ENCODE measurements at regions not wholly inside any gene's neighbourhood (a gene's known extent, or its start where the extent isn't known, plus 50 kb on each side); places are given as distances from the start of the nearest gene placed in this dataset.

DNA sequence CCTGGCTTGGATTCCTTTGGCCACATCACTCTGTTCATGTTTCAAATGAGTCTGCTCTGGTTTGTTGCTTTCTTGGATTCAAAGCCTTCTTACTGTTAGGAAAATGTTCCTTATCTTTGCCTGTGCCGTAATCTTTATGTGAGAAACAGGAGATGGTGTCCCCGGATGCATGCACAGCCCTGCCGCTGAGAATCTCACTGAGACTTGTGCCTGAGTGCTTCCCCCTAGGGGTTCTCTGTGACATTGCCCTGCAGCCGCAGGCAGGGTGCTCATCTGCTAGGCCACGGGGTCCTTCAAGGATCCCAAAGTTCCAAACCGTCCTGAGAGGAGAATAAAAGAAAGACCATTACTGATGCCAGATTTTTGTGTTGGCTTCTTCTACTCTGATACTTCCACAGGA lies 81.4 kb upstream of the ANKRD55 start:
- TF ChIP-seq, protein P1, sequence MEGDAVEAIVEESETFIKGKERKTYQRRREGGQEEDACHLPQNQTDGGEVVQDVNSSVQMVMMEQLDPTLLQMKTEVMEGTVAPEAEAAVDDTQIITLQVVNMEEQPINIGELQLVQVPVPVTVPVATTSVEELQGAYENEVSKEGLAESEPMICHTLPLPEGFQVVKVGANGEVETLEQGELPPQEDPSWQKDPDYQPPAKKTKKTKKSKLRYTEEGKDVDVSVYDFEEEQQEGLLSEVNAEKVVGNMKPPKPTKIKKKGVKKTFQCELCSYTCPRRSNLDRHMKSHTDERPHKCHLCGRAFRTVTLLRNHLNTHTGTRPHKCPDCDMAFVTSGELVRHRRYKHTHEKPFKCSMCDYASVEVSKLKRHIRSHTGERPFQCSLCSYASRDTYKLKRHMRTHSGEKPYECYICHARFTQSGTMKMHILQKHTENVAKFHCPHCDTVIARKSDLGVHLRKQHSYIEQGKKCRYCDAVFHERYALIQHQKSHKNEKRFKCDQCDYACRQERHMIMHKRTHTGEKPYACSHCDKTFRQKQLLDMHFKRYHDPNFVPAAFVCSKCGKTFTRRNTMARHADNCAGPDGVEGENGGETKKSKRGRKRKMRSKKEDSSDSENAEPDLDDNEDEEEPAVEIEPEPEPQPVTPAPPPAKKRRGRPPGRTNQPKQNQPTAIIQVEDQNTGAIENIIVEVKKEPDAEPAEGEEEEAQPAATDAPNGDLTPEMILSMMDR (IDR thresholded peaks at IDR 0.05), result peak in 2 of 4 experiments; percentile 12 to 20
- TF ChIP-seq POLR2AphosphoS5 (IDR thresholded peaks at IDR 0.05), result no peak
- Histone ChIP-seq H3K27me3 (replicated peaks; ENCODE audit: insufficient read depth) (no peaks in the 10 kb centered on the region), H3K27ac (no peak overlapping the region), H3K9me3 (no peaks in the 10 kb centered on the region), H3K36me3 (no peaks in the 10 kb centered on the region), H3K4me3 (no peak overlapping the region), H3K4me1 (replicated peaks) (no peaks in the 10 kb centered on the region)
- intact Hi-C loops (cut with DNase I), result no loop called here
- no peak for DNase-seq (ENCODE audit: low spot score)
- WGBS, result 74% methylated on average over 6 of the region's 6 CpGs

DNA sequence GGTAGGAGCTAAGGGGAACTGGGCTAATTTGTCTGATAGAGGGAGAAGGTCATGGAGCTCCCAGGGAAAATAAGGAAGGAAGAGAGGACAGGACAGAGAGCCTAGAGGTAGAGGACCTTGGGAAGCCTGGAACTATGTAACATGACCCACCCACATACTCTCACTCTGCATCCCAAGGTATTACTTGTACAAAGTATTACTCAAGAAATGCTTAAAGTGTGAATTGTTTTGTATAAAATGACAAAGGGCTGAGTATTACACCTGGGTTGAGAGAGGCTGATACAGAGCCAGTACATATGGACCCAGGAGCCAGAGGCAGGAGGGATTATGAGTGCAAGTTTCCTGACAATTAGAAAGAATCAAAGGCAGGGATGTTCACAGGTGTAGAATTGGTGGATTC lies 80.5 kb upstream of the ANKRD55 start:
- intact Hi-C loops (cut with DNase I), result no loop called here
- no peaks in the 10 kb centered on the region for H3K4me1 ChIP-seq (replicated peaks)
- H3K9me3 ChIP-seq, result no peaks in the 10 kb centered on the region
- no peak for DNase-seq (ENCODE audit: low spot score)
- no peaks in the 10 kb centered on the region for H3K36me3 ChIP-seq
- no peaks in the 10 kb centered on the region for H3K27me3 ChIP-seq (replicated peaks; ENCODE audit: insufficient read depth)
- TF ChIP-seq, protein P1 (IDR thresholded peaks at IDR 0.05), result no peak
- TF ChIP-seq POLR2AphosphoS5 (IDR thresholded peaks at IDR 0.05) (no peak), POLR2A (IDR thresholded peaks at IDR 0.05) (no peak)
- H3K4me3 ChIP-seq, result no peak overlapping the region
- H3K27ac ChIP-seq, result no peak overlapping the region

DNA sequence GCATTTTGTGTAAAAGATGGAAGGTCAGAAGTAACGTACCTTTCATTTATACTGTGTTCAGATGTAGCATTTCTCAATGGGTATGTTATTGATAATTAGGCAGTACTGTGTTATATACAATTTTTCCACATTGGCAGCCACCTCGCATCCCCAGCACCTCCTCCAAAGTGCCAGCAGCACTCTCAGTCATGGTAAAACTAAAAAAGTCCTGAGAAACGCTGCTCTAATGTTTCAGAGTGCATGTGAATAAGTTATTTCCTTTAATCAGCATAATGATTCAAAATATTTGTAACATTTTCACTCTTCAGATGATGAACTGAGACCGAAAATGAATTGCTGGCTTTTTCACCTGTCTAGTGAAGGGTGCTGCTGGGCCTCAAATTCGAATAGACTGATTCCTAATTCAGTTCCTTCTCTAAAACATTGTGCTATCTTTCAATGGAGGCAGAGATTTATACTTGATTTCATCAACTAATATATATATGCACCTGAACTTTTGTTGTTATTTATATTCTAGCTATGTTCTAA lies 79.9 kb upstream of the ANKRD55 start:
- intact Hi-C loops (cut with DNase I), result no loop called here
- DNase-seq (ENCODE audit: low spot score), result no peak
- TF ChIP-seq, protein P1 (IDR thresholded peaks at IDR 0.05), result no peak
- TF ChIP-seq POLR2A (IDR thresholded peaks at IDR 0.05), result no peak
- TF ChIP-seq POLR2AphosphoS5 (IDR thresholded peaks at IDR 0.05), result no peak
- WGBS, result 92% methylated on average over 5 of the region's 5 CpGs
- Histone ChIP-seq H3K4me3 (no peak overlapping the region), H3K27me3 (replicated peaks; ENCODE audit: insufficient read depth) (no peaks in the 10 kb centered on the region), H3K9me3 (no peaks in the 10 kb centered on the region), H3K4me1 (replicated peaks) (no peaks in the 10 kb centered on the region), H3K36me3 (no peaks in the 10 kb centered on the region), H3K27ac (no peak overlapping the region)

DNA sequence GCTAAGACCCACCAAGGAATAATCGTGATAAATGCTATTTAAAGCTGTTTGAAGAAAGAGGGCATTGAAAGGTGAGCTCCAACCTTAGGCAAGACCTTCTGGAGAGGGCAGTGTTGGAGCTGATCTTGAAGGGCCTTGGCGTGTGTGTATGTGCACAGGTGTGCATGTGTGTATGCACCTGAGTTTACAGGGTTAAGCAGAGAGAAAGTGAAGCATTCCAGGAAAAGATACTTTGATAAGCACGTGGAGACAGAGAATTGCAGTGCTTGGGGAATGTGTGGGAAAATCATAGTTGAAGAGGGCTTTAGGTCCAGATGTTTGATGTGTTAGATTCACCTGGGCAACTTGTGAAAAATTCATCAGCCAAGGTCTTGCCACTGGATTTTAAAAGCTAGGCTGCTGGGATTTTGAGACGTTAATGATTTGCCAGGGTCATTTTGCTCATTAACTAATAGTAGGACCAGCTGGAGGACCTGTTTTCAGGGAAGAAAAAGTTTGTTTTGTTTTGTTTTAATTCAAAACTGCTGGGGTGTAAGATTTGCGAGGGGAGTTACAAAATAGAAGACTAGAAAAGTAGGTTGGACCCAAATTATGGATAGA lies 78.3 kb upstream of the ANKRD55 start:
- Histone ChIP-seq H3K27ac (no peak overlapping the region), H3K4me3 (no peak overlapping the region), H3K36me3 (no peaks in the 10 kb centered on the region), H3K4me1 (replicated peaks) (no peaks in the 10 kb centered on the region), H3K27me3 (replicated peaks; ENCODE audit: insufficient read depth) (no peaks in the 10 kb centered on the region), H3K9me3 (no peaks in the 10 kb centered on the region)
- no peak for DNase-seq (ENCODE audit: low spot score)
- intact Hi-C loops (cut with DNase I), result no loop called here
- no peak for TF ChIP-seq POLR2A (IDR thresholded peaks at IDR 0.05)
- no peak for TF ChIP-seq POLR2AphosphoS5 (IDR thresholded peaks at IDR 0.05)
- TF ChIP-seq, protein P1 (IDR thresholded peaks at IDR 0.05), result no peak
- 56% methylated on average over 5 of the region's 5 CpGs for WGBS

DNA sequence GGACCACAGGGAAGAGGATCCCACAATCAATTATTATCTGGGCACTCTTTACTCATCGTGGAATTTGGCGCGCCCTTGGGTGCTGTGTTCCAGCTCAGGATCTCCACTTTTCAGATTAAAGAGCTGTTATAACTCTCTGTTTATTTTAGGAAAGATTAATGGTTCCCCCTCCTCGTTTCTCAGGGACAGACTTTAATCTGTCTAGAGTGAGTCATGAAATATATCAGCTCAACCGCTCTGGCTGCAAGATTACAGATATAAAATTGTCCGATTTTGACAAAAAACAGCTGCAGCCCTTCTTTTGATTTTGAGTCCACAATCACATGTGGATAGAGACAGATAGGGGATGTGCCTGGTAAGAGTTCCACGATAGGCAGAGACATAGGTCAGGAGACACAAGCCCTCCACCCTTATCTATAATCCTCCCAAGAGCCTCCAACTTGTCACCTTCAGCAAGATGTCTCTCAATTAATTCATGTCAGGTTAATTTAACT lies 77.6 kb upstream of the ANKRD55 start:
- TF ChIP-seq POLR2AphosphoS5 (IDR thresholded peaks at IDR 0.05) (no peak), POLR2A (IDR thresholded peaks at IDR 0.05) (no peak)
- TF ChIP-seq, protein P1 (IDR thresholded peaks at IDR 0.05), result no peak
- no peaks in the 10 kb centered on the region for H3K9me3 ChIP-seq
- H3K27me3 ChIP-seq (replicated peaks; ENCODE audit: insufficient read depth), result no peaks in the 10 kb centered on the region
- no peak overlapping the region for H3K4me3 ChIP-seq
- no peaks in the 10 kb centered on the region for H3K36me3 ChIP-seq
- no peak overlapping the region for H3K27ac ChIP-seq
- WGBS, result 19% methylated on average over 7 of the region's 7 CpGs
- no peaks in the 10 kb centered on the region for H3K4me1 ChIP-seq (replicated peaks)
- intact Hi-C loops (cut with DNase I), result no loop called here
- DNase-seq (ENCODE audit: low spot score), result no peak

Data from prostate gland (tissue), 2 donors.